SK-MEL-5 (cell line): ENCODE measurements at regions not wholly inside any gene's neighbourhood (a gene's known extent, or its start where the extent isn't known, plus 50 kb on each side); places are given as distances from the start of the nearest gene placed in this dataset.
"Not testable (repeated sequence)": the region's sequence is repeated elsewhere in the genome, so short reads cannot be mapped to it uniquely, and the experiment has no call there.

Experiments used
- DNase-seq: peaks from one replicate; pipeline ENCODE4 v3.0.0-alpha.2; 2016; ENCODE audit warnings: low read depth, low spot score
- in situ Hi-C: cut with HindIII; loops from 2 replicates; pipeline ENCODE4 v1.10.0; 2016; ENCODE audit warnings: low sequenced_read_pairs, high pct_unique_total_duplicates, low pct_unique_long_range_greater_than_20kb

GRCh38 chr2:111482987-111483679 is 362.4 kb downstream of the BCL2L11 start:
- in situ Hi-C loops, DNase-seq: not testable (repeated sequence)

- in situ Hi-C loops, DNase-seq: not testable (repeated sequence)
Observed at GRCh38 chr2:111484097-111484496, 363.4 kb downstream of the BCL2L11 start.

DNA sequence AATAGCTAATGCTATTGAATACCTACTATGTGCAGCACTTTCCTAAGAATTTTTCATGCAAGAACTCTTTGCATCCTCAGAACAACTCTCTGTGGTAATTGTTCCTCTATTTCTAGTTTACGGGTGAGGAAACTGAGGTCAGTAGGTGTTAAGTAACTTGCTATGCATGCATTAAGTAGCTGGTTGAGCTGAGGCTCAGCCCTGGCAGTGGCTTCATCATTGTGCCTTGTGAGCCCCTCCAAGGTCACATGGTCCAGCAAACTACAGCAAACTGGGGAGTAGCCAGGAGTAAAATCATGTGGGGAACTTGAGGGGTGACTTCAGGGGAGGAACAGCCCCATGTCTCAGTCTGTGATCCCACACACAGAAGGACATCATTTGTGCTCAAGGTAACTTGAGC is 365.2 kb downstream of the BCL2L11 start:
- DNase-seq, in situ Hi-C loops: not testable (repeated sequence)

- DNase-seq, in situ Hi-C loops: not testable (repeated sequence)
Observed at GRCh38 chr2:111488451-111488850, 367.7 kb downstream of the BCL2L11 start.

DNA sequence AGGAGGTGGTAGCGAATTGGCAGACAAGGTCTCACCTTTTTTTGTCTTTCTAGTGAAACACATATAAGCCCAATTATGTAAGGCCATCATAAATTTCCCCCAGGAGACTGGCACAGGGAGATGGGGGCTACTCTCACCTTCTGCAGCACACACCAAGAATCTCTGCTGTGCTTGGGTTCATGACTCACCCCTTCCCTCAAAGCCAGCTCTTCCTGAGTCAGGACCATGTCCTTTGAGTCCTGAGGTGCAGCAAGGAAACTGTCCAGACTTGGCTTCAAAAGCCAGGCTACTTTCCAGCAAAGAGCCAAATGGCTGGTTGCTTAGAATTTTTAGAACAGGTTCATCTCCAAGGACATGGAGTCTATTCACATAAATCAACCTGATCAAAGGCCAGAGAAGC is 368.7 kb downstream of the BCL2L11 start:
- in situ Hi-C loops, DNase-seq: not testable (repeated sequence)

DNA sequence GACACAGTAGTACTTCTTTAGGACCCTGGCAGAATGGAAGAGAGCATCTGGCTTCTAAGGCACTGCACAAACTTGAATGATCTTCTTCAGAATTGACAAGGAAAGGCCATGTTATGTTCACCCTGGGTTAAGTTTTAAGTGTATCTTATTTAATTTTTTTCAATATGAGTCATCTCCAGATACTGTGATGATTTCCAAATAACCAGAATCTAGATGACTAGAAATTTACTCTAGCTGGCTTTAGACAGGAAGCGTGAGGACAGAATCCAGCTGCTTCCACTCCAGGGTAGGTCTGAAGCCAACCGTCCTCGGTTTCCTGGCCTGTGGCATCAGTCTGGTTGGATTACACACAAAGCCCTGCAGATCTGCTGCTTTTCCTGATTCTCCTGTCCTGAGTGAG is 370.5 kb downstream of the BCL2L11 start:
- DNase-seq, in situ Hi-C loops: not testable (repeated sequence)

GRCh38 chr2:111491614-111492013 is 370.9 kb downstream of the BCL2L11 start:
- in situ Hi-C loops, DNase-seq: not testable (repeated sequence)

DNA sequence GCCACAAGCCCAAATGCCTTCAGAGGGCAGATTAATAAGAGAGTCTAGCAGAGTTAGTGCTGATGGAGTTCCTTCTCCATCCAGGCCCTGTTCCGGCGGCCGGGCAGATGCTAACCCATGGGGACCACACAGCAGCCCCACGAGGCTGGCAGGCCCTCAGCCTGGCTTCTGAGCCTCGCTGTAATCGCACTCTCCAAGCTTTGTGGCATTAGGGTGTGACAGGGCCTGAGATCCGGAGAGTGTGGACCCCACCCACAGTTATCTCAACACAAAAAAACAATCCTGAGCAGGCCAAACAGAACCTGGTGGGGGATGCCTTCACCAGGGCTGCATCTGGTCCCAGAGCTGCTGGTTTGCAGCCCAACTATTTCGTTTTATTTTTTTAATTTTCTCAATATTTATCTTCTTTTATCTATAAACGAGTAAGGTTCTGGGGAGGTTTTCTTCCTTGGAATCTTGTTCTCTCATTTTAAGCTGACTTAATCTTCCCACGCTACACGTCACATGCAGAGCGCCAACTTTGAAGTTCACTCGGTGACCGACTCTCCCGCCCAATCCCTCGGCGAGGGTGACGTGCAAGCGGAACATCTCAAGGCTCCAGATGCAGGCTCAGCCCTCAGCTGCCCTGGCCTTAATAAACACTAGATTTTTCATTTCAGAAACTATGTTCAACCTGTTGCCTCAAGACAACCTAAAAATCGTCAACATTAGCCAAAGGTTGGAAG is 372.4 kb downstream of the BCL2L11 start:
- in situ Hi-C loops, DNase-seq: not testable (repeated sequence)

DNA sequence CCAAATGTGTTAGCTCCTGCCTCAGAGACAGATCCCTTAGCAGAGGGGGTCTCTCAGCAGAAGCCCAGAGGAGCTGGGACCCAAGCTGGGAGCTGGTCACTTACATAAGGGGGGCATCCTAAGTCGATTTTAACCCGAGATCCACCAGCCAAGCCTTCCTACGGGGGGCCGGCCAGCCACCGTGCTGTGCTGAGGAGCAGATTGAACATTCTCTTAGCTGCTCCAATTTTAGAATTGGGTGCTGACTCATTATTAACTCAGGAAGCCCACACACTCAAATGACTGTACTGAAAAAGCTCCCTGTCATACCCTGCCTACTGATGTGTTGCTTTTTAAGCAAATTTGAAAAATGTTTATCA is 373.0 kb downstream of the BCL2L11 start:
- DNase-seq, in situ Hi-C loops: not testable (repeated sequence)

DNA sequence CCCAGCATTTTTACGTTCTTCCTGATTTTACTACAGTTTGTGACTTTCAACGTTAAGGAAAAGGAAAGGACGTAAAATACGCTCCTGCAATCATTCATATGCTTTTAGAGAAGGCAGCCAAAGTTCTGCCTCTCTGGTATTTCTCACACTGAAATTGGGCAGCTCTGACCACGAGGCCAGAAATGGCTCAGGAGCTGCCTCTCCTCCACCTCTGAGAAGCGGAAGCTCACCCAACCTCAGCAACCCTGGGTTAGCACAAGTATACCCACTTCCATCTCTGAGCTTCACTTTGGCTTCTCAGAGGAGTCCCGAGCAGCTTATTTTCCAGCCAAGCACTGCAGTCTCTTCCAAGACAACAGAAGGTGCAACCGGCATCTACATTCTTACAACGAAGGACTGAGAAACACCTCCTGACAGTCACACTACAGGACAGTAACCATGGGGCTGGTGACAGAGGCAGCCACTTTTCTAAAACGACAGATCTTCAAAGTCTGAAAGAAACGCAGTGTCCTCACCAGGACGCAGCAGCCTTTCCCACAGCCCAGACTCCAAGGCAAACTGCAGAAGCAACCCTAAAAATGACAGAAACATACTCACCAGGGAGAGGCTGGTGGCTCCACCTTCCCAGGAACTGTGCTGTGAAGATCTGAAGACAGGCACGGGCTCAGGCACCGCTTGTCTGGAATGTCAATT is 373.7 kb downstream of the BCL2L11 start:
- DNase-seq, in situ Hi-C loops: not testable (repeated sequence)

GRCh38 chr2:111494981-111495315 is 374.2 kb downstream of the BCL2L11 start:
- in situ Hi-C loops, DNase-seq: not testable (repeated sequence)

DNA sequence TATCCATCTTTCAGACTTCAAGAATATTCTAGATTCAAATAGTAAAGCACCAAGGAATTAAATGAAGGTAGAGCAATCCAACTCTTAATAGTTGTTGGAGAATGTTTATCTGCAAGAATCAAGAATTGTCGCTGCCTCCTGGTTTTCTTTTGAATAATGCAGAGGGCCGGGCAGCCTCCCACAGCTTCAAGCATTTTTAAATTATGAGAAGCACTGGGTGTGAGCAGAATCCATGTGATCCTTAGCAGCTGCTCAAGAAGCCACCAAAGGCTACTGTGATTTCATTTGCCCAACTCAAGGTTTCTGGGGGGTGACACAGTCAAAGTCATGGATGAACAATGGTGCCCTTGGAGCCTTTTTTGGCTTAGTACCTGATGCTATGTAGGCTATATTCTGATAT is 374.9 kb downstream of the BCL2L11 start:
- in situ Hi-C loops: not testable (repeated sequence)
- DNase-seq: peak; percentile 28

GRCh38 chr2:111496176-111496575 is 375.5 kb downstream of the BCL2L11 start:
- in situ Hi-C loops: not testable (repeated sequence)
- peak; percentile 66 for DNase-seq

GRCh38 chr2:111496860-111497259 is 376.1 kb downstream of the BCL2L11 start:
- DNase-seq, in situ Hi-C loops: not testable (repeated sequence)

DNA sequence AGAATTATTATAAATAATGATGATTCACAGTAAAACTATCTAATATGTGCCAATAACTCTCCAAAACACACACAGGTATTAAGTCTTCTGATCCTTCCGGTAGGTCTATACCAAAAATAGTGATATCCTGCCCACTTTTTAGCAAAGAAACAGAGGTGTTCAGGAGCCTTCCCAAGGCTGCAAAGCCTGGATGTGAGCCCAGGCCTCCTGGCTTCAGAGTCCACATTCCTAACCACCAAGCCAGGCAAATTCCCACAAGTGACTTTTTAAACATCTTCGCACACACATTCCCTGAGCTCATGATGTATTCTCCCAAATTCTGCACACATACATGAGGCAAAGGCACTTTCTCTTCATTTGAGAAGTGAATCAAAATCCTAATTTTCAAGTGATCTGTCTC is 376.6 kb downstream of the BCL2L11 start:
- DNase-seq, in situ Hi-C loops: not testable (repeated sequence)

- DNase-seq, in situ Hi-C loops: not testable (repeated sequence)
Observed at GRCh38 chr2:111500536-111501062, 379.9 kb downstream of the BCL2L11 start.

DNA sequence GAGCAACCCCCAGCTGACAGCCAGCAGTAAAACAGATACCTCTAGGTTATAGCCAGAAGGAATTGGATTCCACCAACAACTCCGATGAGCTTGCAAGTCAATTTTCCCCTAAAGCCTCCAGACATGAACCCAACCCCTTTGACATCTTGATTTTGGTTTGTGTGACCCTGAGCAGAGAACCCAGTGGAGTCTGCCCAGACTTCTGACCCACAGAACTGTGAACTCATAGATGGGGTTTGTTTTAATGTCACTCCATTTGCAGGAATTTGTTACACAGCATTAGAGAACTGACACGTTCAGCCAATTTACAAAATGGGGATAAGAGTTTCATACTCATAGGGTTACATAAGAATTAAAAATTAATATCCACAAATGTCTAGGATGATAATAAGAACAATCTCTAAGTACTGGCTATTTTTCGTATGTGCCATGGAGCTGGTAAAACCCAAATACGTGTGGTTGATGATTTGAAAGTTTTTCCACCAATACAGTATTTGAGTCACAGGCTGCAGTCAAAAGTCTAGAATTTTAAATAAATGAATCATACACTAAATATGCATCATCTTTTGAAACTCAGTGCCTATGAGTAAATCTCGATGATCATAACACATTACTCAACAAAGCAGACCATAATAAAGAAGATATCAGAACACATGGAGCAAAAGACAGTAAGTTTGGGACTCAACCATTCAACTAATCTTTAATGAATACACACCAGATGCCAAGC is 380.0 kb downstream of the ANAPC1 start:
- DNase-seq, in situ Hi-C loops: not testable (repeated sequence)

GRCh38 chr2:111504571-111504942 is 379.4 kb downstream of the ANAPC1 start:
- in situ Hi-C loops, DNase-seq: not testable (repeated sequence)
